A673 (cell line): ENCODE measurements at regions not wholly inside any gene's neighbourhood (a gene's known extent, or its start where the extent isn't known, plus 50 kb on each side); places are given as distances from the start of the nearest gene placed in this dataset.

Experiments
- CTCF ChIP-seq: fragments of 300-800, 200-600 bp; sonication (generic); conservative IDR thresholded peaks from 2 replicates; pipeline ENCODE4 v1.5.1; 2017; ENCODE audit warnings: low read depth, mild to moderate bottlenecking, antibody characterized with exemption, low read length, moderate library complexity, mixed read lengths
- EZH2 ChIP-seq: fragments of 200-600 bp; sonication (generic); IDR thresholded peaks from 2 replicates; pipeline ENCODE4 v1.6.1; 2017; ENCODE audit warnings: borderline replicate concordance, low read depth, mild to moderate bottlenecking, mixed read lengths, antibody characterized with exemption, low read length; ENCODE audit not compliant: poor library complexity, severe bottlenecking

- no peak for TF ChIP-seq CTCF
- no peak for TF ChIP-seq EZH2
Measured at GRCh38 chr18:21163647-21164547, 52.3 kb upstream of the ROCK1 start.
